Breast epithelium (tissue), 3 donors: ENCODE measurements at regions not wholly inside any gene's neighbourhood (a gene's known extent, or its start where the extent isn't known, plus 50 kb on each side); places are given as distances from the start of the nearest gene placed in this dataset.

Source experiments
- CTCF ChIP-seq, 3 donors: fragments of 450-650 bp; IDR thresholded peaks; one replicate each; pipeline ENCODE4 v1.5.1; 2016 to 2017; ENCODE audit warnings: antibody characterized with exemption in 3 of 3, mild to moderate bottlenecking in 3 of 3, moderate library complexity in 3 of 3
- POLR2A ChIP-seq: fragments of 450-650 bp; IDR thresholded peaks from one replicate; pipeline ENCODE4 v1.6.1; 2016; ENCODE audit warnings: antibody characterized with exemption, mild to moderate bottlenecking, moderate library complexity
- POLR2AphosphoS5 ChIP-seq, 3 donors: sonication (generic); formaldehyde crosslinking; IDR thresholded peaks; one replicate each; pipeline ENCODE4 v1.6.1; 2017; ENCODE audit warnings: antibody characterized with exemption in 3 of 3

GRCh38 chr18:55137602-55138001 is 178.3 kb upstream of the CCDC68 start:
- TF ChIP-seq CTCF (IDR thresholded peaks at IDR 0.05) (no peak), POLR2A (no peak), POLR2AphosphoS5 (IDR thresholded peaks at IDR 0.05) (no peak)
